GM12878 (cell line): ENCODE measurements at regions not wholly inside any gene's neighbourhood (a gene's known extent, or its start where the extent isn't known, plus 50 kb on each side); places are given as distances from the start of the nearest gene placed in this dataset.
A peak's percentile ranks its signal among the peaks of the same experiment; 100 is the strongest.

ENCODE experiments used
- ASH2L ChIP-seq: fragments of 300-600, 200-600 bp; sonication (generic); IDR thresholded peaks from 2 replicates; pipeline ENCODE4 v1.6.1; 2017; ENCODE audit warnings: low read depth, mild to moderate bottlenecking, borderline replicate concordance
- EGR1 ChIP-seq, 2 experiments: IDR thresholded peaks; 1 replicate in 1 of 2; 2 replicates in 1 of 2; pipeline ENCODE4 v1.6.1; 2011 to 2012; ENCODE audit warnings: low read depth in 2 of 2, low read length in 2 of 2, borderline replicate concordance in 1 of 2, mild to moderate bottlenecking in 1 of 2, moderate library complexity in 1 of 2
- ESRRA ChIP-seq: IDR thresholded peaks from 2 replicates; pipeline ENCODE4 v1.6.1; 2012; ENCODE audit warnings: mild to moderate bottlenecking, low read length, improper control_type of control experiment
- HDAC2 ChIP-seq: fragments of 200-600 bp; sonication (generic); IDR thresholded peaks from 2 replicates; pipeline ENCODE4 v1.6.1; 2017
- IKZF2 ChIP-seq, 2 experiments: fragments of 450-650 bp; IDR thresholded peaks; 2 replicates each; pipeline ENCODE4 v1.6.1; 2017; ENCODE audit warnings: mild to moderate bottlenecking in 2 of 2, moderate library complexity in 2 of 2
- JUNB ChIP-seq: IDR thresholded peaks from 2 replicates; pipeline ENCODE4 v1.6.1; 2016; ENCODE audit warnings: antibody characterized with exemption, mild to moderate bottlenecking
- KDM1A ChIP-seq: fragments of 200-600 bp; sonication (generic); IDR thresholded peaks from 2 replicates; pipeline ENCODE4 v1.6.1; 2016; ENCODE audit warnings: borderline replicate concordance
- LARP7 ChIP-seq: fragments of 450-650 bp; IDR thresholded peaks from 2 replicates; pipeline ENCODE4 v1.6.1; 2017; ENCODE audit warnings: mild to moderate bottlenecking
- MXI1 ChIP-seq: fragments of 150-350 bp; IDR thresholded peaks from 2 replicates; pipeline ENCODE4 v1.6.1; 2011; ENCODE audit warnings: low read depth, mild to moderate bottlenecking, inconsistent platforms, low read length, improper control_type of control experiment
- PML ChIP-seq: IDR thresholded peaks from 2 replicates; pipeline ENCODE4 v1.6.1; 2012; ENCODE audit warnings: low read length, inconsistent platforms
- POLR2A ChIP-seq: IDR thresholded peaks from 2 replicates; pipeline ENCODE4 v1.6.1; 2011; ENCODE audit warnings: low read depth, mild to moderate bottlenecking, low read length
- POLR2AphosphoS5 ChIP-seq: IDR thresholded peaks from 2 replicates; pipeline ENCODE4 v1.6.1; 2011; ENCODE audit warnings: mild to moderate bottlenecking, low read length, inconsistent platforms
- RBBP5 ChIP-seq: fragments of 200-600 bp; sonication (generic); conservative IDR thresholded peaks from 2 replicates; pipeline ENCODE4 v1.6.1; 2016
- RFX5 ChIP-seq: IDR thresholded peaks from 2 replicates; pipeline ENCODE4 v1.6.1; 2011; ENCODE audit warnings: low read depth, low read length, improper control_type of control experiment
- SPI1 ChIP-seq: IDR thresholded peaks from 2 replicates; pipeline ENCODE4 v1.6.1; 2011; ENCODE audit warnings: low read depth, mild to moderate bottlenecking, low read length, moderate library complexity, borderline replicate concordance; ENCODE audit not compliant: insufficient read depth
- SUZ12 ChIP-seq: fragments of 200-600 bp; sonication (generic); IDR thresholded peaks from one replicate; pipeline ENCODE4 v1.6.1; 2018; ENCODE audit warnings: antibody characterized with exemption, mild to moderate bottlenecking; ENCODE audit not compliant: unreplicated experiment
- ZNF217 ChIP-seq: fragments of 450-650 bp; IDR thresholded peaks from 2 replicates; pipeline ENCODE4 v1.6.1; 2017; ENCODE audit warnings: antibody characterized with exemption, mild to moderate bottlenecking
- ZZZ3 ChIP-seq: IDR thresholded peaks from 2 replicates; pipeline ENCODE4 v1.6.1; 2011; ENCODE audit warnings: low read depth; ENCODE audit not compliant: control insufficient read depth, insufficient read length
- TF ChIP-seq, protein P1 (sequence below): fragments of 450-650 bp; formaldehyde crosslinking; IDR thresholded peaks from 2 replicates; pipeline ENCODE4 v1.4.0; 2022; ENCODE audit warnings: mild to moderate bottlenecking, moderate library complexity
- TF ChIP-seq, protein P2 (sequence below): IDR thresholded peaks from 2 replicates; pipeline ENCODE4 v1.6.1; 2012; ENCODE audit warnings: low read depth, low read length, improper control_type of control experiment
- TF ChIP-seq, protein P3 (sequence below), 3 experiments: IDR thresholded peaks in 2 of 3; conservative IDR thresholded peaks in 1 of 3; 2 replicates each; pipeline ENCODE4 v1.5.1; 2011; ENCODE audit warnings: low read depth in 3 of 3, low read length in 3 of 3, mild to moderate bottlenecking in 3 of 3, control low read depth in 2 of 3, moderate library complexity in 2 of 3, inconsistent platforms in 1 of 3, mixed read lengths in 1 of 3; ENCODE audit not compliant: control insufficient read depth in 2 of 3, insufficient read depth in 1 of 3; ENCODE audit errors: extremely low read depth in 1 of 3
- TF ChIP-seq, protein P4 (sequence below): IDR thresholded peaks from 2 replicates; pipeline ENCODE4 v1.6.1; 2011; ENCODE audit warnings: borderline replicate concordance, low read depth, mild to moderate bottlenecking, moderate library complexity, low read length; ENCODE audit not compliant: insufficient read depth, poor library complexity, severe bottlenecking
- TF ChIP-seq, protein P5 (sequence below): IDR thresholded peaks from 2 replicates; pipeline ENCODE4 v1.6.1; 2012; ENCODE audit warnings: low read depth, low read length, improper control_type of control experiment
- TF ChIP-seq, protein P6 (sequence below): fragments of 450-650 bp; IDR thresholded peaks from 2 replicates; pipeline ENCODE4 v1.6.1; 2017; ENCODE audit warnings: low read depth, mild to moderate bottlenecking, moderate library complexity

DNA sequence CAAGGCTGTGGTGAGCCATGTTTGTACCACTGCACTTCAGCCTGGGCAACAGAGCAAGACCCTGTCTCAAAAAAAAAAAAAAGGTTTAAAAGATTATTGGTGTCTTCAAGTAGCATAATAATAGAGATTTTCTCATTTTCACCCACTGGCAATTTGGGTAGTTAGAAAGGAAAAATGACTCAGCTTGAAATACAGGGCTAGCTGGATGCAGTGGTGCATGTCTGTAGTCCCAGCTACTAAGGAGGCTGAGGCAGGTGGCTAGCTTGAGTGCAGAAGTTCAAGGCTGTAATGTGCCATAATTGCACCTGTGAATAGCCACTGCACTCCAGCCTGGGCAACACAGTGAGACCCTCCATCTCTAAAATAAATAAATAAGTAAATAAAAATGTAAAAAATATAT lies 111.1 kb downstream of the ARRDC3 start (continued):
- TF ChIP-seq, protein P1, sequence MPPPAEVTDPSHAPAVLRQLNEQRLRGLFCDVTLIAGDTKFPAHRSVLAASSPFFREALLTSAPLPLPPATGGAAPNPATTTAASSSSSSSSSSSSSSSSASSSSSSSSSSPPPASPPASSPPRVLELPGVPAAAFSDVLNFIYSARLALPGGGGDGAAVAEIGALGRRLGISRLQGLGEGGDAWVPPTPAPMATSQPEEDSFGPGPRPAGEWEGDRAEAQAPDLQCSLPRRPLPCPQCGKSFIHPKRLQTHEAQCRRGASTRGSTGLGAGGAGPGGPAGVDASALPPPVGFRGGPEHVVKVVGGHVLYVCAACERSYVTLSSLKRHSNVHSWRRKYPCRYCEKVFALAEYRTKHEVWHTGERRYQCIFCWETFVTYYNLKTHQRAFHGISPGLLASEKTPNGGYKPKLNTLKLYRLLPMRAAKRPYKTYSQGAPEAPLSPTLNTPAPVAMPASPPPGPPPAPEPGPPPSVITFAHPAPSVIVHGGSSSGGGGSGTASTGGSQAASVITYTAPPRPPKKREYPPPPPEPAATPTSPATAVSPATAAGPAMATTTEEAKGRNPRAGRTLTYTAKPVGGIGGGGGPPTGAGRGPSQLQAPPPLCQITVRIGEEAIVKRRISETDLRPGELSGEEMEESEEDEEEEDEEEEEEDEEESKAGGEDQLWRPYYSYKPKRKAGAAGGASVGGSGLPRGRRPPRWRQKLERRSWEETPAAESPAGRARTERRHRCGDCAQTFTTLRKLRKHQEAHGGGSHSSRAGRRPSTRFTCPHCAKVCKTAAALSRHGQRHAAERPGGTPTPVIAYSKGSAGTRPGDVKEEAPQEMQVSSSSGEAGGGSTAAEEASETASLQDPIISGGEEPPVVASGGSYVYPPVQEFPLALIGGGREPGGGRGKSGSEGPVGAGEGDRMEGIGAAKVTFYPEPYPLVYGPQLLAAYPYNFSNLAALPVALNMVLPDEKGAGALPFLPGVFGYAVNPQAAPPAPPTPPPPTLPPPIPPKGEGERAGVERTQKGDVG (CRISPR knock-in tag), result no peak
- TF ChIP-seq RBBP5 (no peak), SPI1 (no peak), POLR2A (no peak), SUZ12 (no peak), EGR1 (IDR thresholded peaks at IDR 0.05; ENCODE audit: borderline replicate concordance in 1 of 2, low read depth in 2 of 2, low read length in 2 of 2) (no peak), MXI1 (no peak), POLR2AphosphoS5 (no peak), PML (no peak), JUNB (peak; percentile 81), ESRRA (no peak), KDM1A (no peak), RFX5 (no peak), ASH2L (no peak), IKZF2 (IDR thresholded peaks at IDR 0.05) (peak in 1 of 2 experiments; percentile 25; a peak in 1 of 4 replicates), ZZZ3 (no peak), LARP7 (no peak), ZNF217 (no peak), HDAC2 (no peak)
- TF ChIP-seq, protein P2, sequence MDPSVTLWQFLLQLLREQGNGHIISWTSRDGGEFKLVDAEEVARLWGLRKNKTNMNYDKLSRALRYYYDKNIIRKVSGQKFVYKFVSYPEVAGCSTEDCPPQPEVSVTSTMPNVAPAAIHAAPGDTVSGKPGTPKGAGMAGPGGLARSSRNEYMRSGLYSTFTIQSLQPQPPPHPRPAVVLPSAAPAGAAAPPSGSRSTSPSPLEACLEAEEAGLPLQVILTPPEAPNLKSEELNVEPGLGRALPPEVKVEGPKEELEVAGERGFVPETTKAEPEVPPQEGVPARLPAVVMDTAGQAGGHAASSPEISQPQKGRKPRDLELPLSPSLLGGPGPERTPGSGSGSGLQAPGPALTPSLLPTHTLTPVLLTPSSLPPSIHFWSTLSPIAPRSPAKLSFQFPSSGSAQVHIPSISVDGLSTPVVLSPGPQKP, result no peak
- TF ChIP-seq, protein P3, sequence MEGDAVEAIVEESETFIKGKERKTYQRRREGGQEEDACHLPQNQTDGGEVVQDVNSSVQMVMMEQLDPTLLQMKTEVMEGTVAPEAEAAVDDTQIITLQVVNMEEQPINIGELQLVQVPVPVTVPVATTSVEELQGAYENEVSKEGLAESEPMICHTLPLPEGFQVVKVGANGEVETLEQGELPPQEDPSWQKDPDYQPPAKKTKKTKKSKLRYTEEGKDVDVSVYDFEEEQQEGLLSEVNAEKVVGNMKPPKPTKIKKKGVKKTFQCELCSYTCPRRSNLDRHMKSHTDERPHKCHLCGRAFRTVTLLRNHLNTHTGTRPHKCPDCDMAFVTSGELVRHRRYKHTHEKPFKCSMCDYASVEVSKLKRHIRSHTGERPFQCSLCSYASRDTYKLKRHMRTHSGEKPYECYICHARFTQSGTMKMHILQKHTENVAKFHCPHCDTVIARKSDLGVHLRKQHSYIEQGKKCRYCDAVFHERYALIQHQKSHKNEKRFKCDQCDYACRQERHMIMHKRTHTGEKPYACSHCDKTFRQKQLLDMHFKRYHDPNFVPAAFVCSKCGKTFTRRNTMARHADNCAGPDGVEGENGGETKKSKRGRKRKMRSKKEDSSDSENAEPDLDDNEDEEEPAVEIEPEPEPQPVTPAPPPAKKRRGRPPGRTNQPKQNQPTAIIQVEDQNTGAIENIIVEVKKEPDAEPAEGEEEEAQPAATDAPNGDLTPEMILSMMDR (IDR thresholded peaks at IDR 0.05 in 2 of 3, conservative IDR thresholded peaks at IDR 0.05 in 1 of 3; ENCODE audit: control insufficient read depth in 2 of 3, extremely low read depth in 1 of 3, insufficient read depth in 1 of 3, low read depth in 3 of 3, low read length in 3 of 3), result no peak
- TF ChIP-seq, protein P4, sequence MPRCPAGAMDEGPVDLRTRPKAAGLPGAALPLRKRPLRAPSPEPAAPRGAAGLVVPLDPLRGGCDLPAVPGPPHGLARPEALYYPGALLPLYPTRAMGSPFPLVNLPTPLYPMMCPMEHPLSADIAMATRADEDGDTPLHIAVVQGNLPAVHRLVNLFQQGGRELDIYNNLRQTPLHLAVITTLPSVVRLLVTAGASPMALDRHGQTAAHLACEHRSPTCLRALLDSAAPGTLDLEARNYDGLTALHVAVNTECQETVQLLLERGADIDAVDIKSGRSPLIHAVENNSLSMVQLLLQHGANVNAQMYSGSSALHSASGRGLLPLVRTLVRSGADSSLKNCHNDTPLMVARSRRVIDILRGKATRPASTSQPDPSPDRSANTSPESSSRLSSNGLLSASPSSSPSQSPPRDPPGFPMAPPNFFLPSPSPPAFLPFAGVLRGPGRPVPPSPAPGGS, result peak; percentile 34
- TF ChIP-seq, protein P5, sequence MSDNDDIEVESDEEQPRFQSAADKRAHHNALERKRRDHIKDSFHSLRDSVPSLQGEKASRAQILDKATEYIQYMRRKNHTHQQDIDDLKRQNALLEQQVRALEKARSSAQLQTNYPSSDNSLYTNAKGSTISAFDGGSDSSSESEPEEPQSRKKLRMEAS, result no peak
- TF ChIP-seq, protein P6, sequence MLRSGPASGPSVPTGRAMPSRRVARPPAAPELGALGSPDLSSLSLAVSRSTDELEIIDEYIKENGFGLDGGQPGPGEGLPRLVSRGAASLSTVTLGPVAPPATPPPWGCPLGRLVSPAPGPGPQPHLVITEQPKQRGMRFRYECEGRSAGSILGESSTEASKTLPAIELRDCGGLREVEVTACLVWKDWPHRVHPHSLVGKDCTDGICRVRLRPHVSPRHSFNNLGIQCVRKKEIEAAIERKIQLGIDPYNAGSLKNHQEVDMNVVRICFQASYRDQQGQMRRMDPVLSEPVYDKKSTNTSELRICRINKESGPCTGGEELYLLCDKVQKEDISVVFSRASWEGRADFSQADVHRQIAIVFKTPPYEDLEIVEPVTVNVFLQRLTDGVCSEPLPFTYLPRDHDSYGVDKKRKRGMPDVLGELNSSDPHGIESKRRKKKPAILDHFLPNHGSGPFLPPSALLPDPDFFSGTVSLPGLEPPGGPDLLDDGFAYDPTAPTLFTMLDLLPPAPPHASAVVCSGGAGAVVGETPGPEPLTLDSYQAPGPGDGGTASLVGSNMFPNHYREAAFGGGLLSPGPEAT, result no peak
